ENCODE measurements at regions not wholly inside any gene's neighbourhood (a gene's known extent, or its start where the extent isn't known, plus 50 kb on each side); places are given as distances from the start of the nearest gene placed in this dataset.
A peak's percentile ranks its signal among the peaks of the same experiment; 100 is the strongest.
"Not testable (repeated sequence)": the region's sequence is repeated elsewhere in the genome, so short reads cannot be mapped to it uniquely, and the experiment has no call there.

DNA sequence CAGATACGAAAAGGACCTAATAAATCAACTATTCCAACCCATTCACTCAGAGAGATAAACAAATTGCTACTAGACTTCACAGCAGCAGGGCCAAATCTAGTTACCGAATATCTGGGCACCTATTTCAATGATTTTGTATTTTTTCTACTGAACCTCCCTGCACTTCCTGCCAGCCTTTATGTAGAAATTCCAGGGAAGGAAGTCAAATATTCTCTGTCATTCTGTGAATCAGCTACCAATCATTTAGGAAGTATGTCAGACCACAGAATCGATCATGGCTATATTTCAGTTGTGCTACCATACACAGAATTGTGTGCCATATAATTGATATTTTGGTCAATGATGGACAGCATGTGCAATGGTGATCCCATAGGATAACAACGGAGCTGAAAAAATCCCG is 109.6 kb upstream of the SPOPL start:
- DNase-seq: no peak
- H3K36me3 ChIP-seq: no peaks in the 10 kb centered on the region
- H3K4me1 ChIP-seq: no peaks in the 10 kb centered on the region
- no peak overlapping the region for H3K27ac ChIP-seq
- H3K4me3 ChIP-seq: no peak overlapping the region
- no peaks in the 10 kb centered on the region for H3K27me3 ChIP-seq
- H3K9me3 ChIP-seq (replicated peaks): no peaks in the 10 kb centered on the region

DNA sequence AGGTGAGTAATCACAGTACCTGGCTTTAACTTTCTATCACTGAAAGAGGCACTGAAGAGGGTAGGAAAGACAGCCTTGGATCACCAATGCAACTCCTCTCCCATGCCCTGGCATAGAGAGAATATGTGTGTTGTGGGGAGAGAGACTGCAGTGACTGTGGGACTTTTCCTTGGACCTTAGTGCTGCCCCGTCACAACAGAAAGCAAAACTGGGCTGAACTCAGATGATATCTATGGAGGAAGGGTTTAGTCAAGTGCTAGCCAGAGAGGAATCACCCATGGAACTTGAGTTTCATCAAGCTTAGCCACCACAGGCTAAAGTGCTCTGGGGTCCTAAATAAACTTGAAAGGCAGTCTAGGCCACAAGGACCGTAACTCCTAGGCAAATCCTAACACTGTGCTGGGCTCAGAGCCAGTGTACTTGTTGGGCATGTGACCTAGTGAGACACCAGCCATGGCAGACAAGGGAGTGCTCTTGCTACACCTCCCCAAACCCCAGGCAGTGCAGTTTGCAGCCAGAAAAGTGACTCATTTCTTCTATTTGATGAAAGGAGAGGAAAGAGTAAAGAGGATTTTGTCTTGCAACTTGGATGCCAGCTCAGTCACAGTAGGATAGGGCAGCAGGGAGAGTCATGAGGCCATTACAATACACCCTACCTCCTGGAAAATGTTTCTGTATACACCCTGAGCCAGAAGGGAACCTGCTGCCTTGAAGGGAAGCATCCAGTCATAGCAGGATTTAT is 105.8 kb upstream of the SPOPL start:
- Histone ChIP-seq H3K36me3 (no peaks in the 10 kb centered on the region), H3K27me3 (no peaks in the 10 kb centered on the region), H3K9me3 (replicated peaks) (no peaks in the 10 kb centered on the region), H3K4me1 (no peaks in the 10 kb centered on the region), H3K4me3 (no peak overlapping the region), H3K27ac (no peak overlapping the region)
- no peak for DNase-seq

GRCh38 chr2:138396843-138397242 is 104.7 kb upstream of the SPOPL start:
- Histone ChIP-seq H3K27ac (no peak overlapping the region), H3K4me1 (no peaks in the 10 kb centered on the region), H3K4me3 (no peak overlapping the region), H3K27me3 (no peaks in the 10 kb centered on the region), H3K9me3 (replicated peaks) (no peaks in the 10 kb centered on the region), H3K36me3 (no peaks in the 10 kb centered on the region)
- DNase-seq: no peak

DNA sequence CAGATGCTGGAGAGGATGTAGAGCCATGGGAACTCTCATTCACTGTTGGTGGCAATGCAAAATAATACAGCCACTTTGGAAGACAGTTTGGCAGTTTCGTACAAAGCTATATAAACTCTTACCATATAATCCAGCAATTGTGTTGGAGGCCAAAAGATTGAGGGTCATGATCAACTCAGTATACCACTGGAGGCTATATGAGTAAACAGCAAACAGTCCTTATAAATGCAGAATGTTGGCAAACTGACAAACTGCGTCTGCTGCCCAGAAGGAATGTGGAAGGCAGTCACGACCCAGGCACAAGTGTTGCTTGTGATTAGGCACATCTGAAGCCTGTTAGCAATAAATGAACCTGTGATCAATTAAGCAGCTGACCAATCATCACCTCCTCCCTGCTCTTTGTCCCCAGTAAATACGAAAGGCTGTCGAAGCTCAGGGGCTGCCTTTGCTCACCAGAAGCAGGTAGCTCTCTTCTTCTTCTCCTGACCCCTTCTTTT is 98.1 kb upstream of the SPOPL start:
- Histone ChIP-seq H3K4me3 (no peak overlapping the region), H3K27me3 (no peaks in the 10 kb centered on the region), H3K4me1 (no peaks in the 10 kb centered on the region; the same call in 1 of the 2 replicates), H3K9me3 (replicated peaks) (no peaks in the 10 kb centered on the region), H3K36me3 (no peaks in the 10 kb centered on the region), H3K27ac (no peak overlapping the region)
- no peak for DNase-seq

GRCh38 chr2:138414014-138414413 is 87.6 kb upstream of the SPOPL start:
- Histone ChIP-seq H3K36me3 (no peaks in the 10 kb centered on the region), H3K9me3 (replicated peaks) (0 out of 2 replicates have a peak, but pooled peaks cover 3% of the 10 kb centered on the region), H3K27me3 (no peaks in the 10 kb centered on the region), H3K27ac (no peak overlapping the region), H3K4me3 (no peak overlapping the region), H3K4me1 (0 out of 2 replicates have a peak, but pooled peaks cover 3% of the 10 kb centered on the region)
- no peak for DNase-seq

DNA sequence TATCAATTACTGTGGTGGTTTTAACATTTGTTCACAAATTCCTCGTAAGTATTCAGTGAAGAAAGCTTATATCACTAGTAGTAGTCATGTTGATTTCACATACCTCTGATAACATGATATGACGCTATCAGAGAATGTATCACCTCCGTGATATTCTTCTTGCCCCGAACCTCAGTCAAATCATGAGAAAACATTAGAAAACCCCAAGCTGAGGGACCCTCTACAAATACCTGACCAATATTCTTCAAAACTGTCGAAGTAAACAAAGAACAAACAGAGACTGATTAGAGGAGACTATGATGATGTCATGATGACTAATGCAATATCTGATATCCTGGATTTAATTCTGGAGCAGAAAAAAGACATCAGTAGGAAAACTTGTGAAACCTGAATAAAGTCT is 85.6 kb upstream of the SPOPL start:
- Histone ChIP-seq H3K9me3 (replicated peaks) (0 out of 2 replicates have a peak, but pooled peaks cover 3% of the 10 kb centered on the region), H3K27ac (no peak overlapping the region), H3K4me1 (0 out of 2 replicates have a peak, but pooled peaks cover 3% of the 10 kb centered on the region), H3K36me3 (no peaks in the 10 kb centered on the region), H3K27me3 (no peaks in the 10 kb centered on the region), H3K4me3 (no peak overlapping the region)
- DNase-seq: no peak

- DNase-seq: no peak
- no peaks in the 10 kb centered on the region for H3K36me3 ChIP-seq
- no peaks in the 10 kb centered on the region for H3K27me3 ChIP-seq
- no peak overlapping the region for H3K27ac ChIP-seq
- 0 out of 2 replicates have a peak, but pooled peaks cover 3% of the 10 kb centered on the region for H3K9me3 ChIP-seq (replicated peaks)
- H3K4me3 ChIP-seq: no peak overlapping the region
- peaks cover 9% of the 10 kb centered on the region; the same call in 1 of the 2 replicates for H3K4me1 ChIP-seq
Measured at GRCh38 chr2:138418453-138418852, 83.1 kb upstream of the SPOPL start.

GRCh38 chr2:138421315-138421970 is 80.1 kb upstream of the SPOPL start:
- Histone ChIP-seq H3K4me3 (no peak overlapping the region), H3K27me3 (no peaks in the 10 kb centered on the region), H3K27ac (no peak overlapping the region), H3K9me3 (replicated peaks) (no peaks in the 10 kb centered on the region), H3K4me1 (peaks cover 6% of the 10 kb centered on the region; the same call in 1 of the 2 replicates), H3K36me3 (no peaks in the 10 kb centered on the region)
- no peak for DNase-seq

- Histone ChIP-seq H3K36me3 (no peaks in the 10 kb centered on the region), H3K27ac (no peak overlapping the region), H3K4me3 (no peak overlapping the region), H3K4me1 (peaks cover 6% of the 10 kb centered on the region; the same call in 1 of the 2 replicates), H3K27me3 (no peaks in the 10 kb centered on the region), H3K9me3 (replicated peaks) (no peaks in the 10 kb centered on the region; the same call in 1 of the 2 replicates)
- DNase-seq: peak; percentile 6 to 16
Measured at GRCh38 chr2:138421971-138422335, 79.6 kb upstream of the SPOPL start.

GRCh38 chr2:138423198-138423597 is 78.4 kb upstream of the SPOPL start:
- H3K27me3 ChIP-seq: no peaks in the 10 kb centered on the region
- H3K4me3 ChIP-seq: no peak overlapping the region
- no peak overlapping the region for H3K27ac ChIP-seq
- no peaks in the 10 kb centered on the region for H3K36me3 ChIP-seq
- no peaks in the 10 kb centered on the region; the same call in 1 of the 2 replicates for H3K9me3 ChIP-seq (replicated peaks)
- no peak for DNase-seq
- H3K4me1 ChIP-seq: peaks cover 6% of the 10 kb centered on the region; the same call in 1 of the 2 replicates

DNA sequence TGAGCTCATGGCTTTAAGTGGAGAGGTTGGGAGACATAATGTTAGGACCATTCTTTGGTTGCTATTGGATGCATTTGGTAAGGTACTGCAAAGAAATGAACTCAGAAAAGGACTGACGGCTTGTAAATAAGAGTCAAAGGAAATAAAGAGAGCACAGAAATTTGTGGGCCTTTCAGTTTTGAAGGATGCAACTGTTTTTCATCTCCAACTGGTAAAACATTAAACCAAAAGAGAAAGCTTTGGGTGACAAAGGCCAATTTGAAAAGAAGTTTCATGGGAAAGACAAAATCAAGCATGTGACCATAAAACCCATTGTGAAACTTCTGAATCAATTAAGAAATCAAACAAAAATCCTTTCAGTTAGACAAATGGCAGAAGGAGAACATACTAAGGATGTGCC is 77.8 kb upstream of the SPOPL start:
- Histone ChIP-seq H3K36me3 (no peaks in the 10 kb centered on the region), H3K4me1 (peaks cover 6% of the 10 kb centered on the region; the same call in 1 of the 2 replicates), H3K9me3 (replicated peaks) (no peaks in the 10 kb centered on the region; the same call in 1 of the 2 replicates), H3K4me3 (no peak overlapping the region), H3K27me3 (no peaks in the 10 kb centered on the region), H3K27ac (no peak overlapping the region)
- no peak for DNase-seq

DNA sequence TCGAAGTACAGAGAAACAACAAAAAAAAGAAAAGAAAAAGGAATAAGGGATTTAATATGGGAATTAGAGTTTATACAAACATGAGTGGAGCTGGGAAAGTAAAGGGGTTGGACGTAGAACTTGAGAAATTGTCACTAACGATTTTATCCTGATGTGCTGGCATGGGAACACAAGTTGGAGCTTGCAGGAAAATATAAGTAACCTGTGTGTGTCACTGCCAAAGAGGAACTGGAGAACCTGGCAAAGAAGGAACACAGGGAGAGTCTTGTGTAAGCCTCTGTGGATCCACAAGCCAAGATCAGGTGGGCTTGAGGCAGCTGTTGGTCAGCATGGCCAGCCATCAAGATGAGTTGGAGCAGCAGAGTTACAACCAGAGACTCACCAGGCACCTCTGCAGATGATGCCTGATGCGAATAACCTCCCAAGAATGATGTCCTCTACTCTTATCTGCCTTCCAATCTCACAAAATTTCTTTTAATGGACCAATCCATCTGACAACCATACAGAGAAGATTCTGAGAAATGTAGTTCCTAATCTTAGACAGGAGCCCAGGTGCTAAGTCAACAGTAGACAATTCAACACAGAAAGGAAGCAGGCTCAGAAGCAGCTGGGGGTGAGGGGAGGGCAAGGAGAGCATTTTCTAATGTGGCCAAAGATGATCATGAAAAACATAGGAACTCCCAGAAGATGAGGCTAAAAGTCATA is 77.0 kb upstream of the SPOPL start:
- H3K27me3 ChIP-seq: no peaks in the 10 kb centered on the region
- H3K4me3 ChIP-seq: no peak overlapping the region
- DNase-seq: no peak
- H3K27ac ChIP-seq: no peak overlapping the region
- H3K4me1 ChIP-seq: peaks cover 6% of the 10 kb centered on the region; the same call in 1 of the 2 replicates
- no peaks in the 10 kb centered on the region for H3K36me3 ChIP-seq
- H3K9me3 ChIP-seq (replicated peaks): no peaks in the 10 kb centered on the region; the same call in 1 of the 2 replicates

DNA sequence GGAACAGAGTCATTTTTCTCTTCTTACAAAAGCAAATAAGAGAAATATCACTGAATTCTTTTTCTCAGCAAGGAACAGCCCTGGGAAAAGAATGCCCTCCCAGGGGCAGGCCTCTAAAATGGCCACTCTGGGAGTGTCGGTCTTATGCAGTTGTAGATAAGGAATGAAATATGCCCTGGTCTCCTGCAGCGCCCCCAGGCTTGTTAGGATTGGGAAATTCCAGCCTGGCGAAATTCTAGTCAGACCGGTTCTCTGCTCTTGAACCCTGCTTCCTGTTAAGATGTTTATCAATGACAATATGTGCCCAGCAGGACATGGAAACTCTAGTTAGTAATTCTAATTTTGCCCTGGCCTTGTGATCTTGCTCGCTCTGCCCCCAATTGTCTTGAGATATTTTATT is 75.5 kb upstream of the SPOPL start:
- H3K36me3 ChIP-seq; H3K4me1 ChIP-seq; H3K27me3 ChIP-seq; H3K9me3 ChIP-seq (replicated peaks); DNase-seq; H3K27ac ChIP-seq; H3K4me3 ChIP-seq: not testable (repeated sequence)

DNA sequence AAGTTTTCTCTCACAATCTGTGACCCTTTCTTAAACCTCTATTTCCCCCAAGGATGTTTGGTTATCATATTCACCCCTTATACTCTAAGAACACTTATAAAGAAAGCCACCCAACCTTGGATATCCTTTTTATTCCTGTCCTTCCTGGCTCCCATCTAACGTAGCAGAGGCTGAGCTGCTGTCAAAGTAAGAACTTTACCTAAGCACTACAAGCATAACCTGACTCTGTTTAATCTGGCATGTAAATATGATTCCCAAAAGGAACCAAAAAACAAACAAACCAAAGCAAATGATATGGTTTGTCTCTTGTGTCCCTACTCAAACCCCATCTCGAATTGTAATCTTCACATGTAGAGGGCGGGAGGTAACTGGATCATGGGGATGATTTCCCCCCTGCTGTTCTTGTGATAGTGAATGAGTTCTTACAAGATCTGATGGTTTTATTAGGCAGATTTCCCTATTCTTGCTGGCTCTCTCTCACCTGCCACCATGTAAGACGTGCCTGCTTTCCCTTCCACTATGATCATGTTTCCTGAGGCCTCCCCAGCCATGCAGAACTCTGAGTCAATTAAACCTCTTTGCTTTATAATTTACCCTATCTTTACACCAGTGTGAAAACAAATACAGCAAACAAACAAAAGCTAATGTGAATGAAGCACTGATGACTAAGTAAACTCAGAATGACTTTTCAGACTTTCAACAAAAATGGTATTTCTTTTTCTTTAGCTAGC is 72.7 kb upstream of the SPOPL start:
- Histone ChIP-seq H3K27me3 (no peaks in the 10 kb centered on the region), H3K27ac (no peak overlapping the region), H3K36me3 (no peaks in the 10 kb centered on the region), H3K4me1 (no peaks in the 10 kb centered on the region), H3K9me3 (replicated peaks) (no peaks in the 10 kb centered on the region; the same call in 1 of the 2 replicates), H3K4me3 (no peak overlapping the region)
- no peak for DNase-seq

Measured in SJCRH30 (cell line).